GM18909 (cell line): ENCODE measurements at regions not wholly inside any gene's neighbourhood (a gene's known extent, or its start where the extent isn't known, plus 50 kb on each side); places are given as distances from the start of the nearest gene placed in this dataset.

Experiments
- ATAC-seq: cut with Tn5 transposase; IDR thresholded peaks from one replicate; pipeline ENCODE4 v1.9.1; 2021; ENCODE audit warnings: mild to moderate bottlenecking; ENCODE audit not compliant: unreplicated experiment, poor library complexity

GRCh38 chr6:22668307-22668706 is 98.9 kb downstream of the HDGFL1 start:
- no peak for ATAC-seq

- ATAC-seq = no peak
Measured at GRCh38 chr6:22668717-22669116, 99.4 kb downstream of the HDGFL1 start.

GRCh38 chr6:22670605-22671004 is 101.2 kb downstream of the HDGFL1 start:
- no peak for ATAC-seq

GRCh38 chr6:22673474-22673873 is 104.1 kb downstream of the HDGFL1 start:
- peak; percentile 54 for ATAC-seq

- ATAC-seq = no peak
Measured at GRCh38 chr6:22680950-22681349, 111.6 kb downstream of the HDGFL1 start.

GRCh38 chr6:22681761-22682160 is 112.4 kb downstream of the HDGFL1 start:
- no peak for ATAC-seq

GRCh38 chr6:22682979-22683378 is 113.6 kb downstream of the HDGFL1 start:
- no peak for ATAC-seq

GRCh38 chr6:22690446-22690845 is 121.1 kb downstream of the HDGFL1 start:
- no peak for ATAC-seq

GRCh38 chr6:22694092-22694724 is 124.8 kb downstream of the HDGFL1 start:
- no peak for ATAC-seq

- no peak for ATAC-seq
Measured at GRCh38 chr6:22696481-22696880, 127.1 kb downstream of the HDGFL1 start.

GRCh38 chr6:22697306-22697705 is 127.9 kb downstream of the HDGFL1 start:
- no peak for ATAC-seq

- no peak for ATAC-seq
Measured at GRCh38 chr6:22699151-22699550, 129.8 kb downstream of the HDGFL1 start.

- no peak for ATAC-seq
Measured at GRCh38 chr6:22706651-22707050, 137.3 kb downstream of the HDGFL1 start.

GRCh38 chr6:22708469-22708868 is 139.1 kb downstream of the HDGFL1 start:
- no peak for ATAC-seq

- ATAC-seq = no peak
Measured at GRCh38 chr6:22709803-22710202, 140.4 kb downstream of the HDGFL1 start.

- peak; percentile 73 for ATAC-seq
Measured at GRCh38 chr6:22716721-22717120, 147.4 kb downstream of the HDGFL1 start.

GRCh38 chr6:22717915-22718314 is 148.5 kb downstream of the HDGFL1 start:
- ATAC-seq = no peak

GRCh38 chr6:22722913-22723312 is 153.5 kb downstream of the HDGFL1 start:
- no peak for ATAC-seq

- ATAC-seq = no peak
Measured at GRCh38 chr6:22726966-22727365, 157.6 kb downstream of the HDGFL1 start.

- ATAC-seq = no peak
Measured at GRCh38 chr6:22727710-22728109, 158.3 kb downstream of the HDGFL1 start.

- ATAC-seq = no peak
Measured at GRCh38 chr6:22732176-22732970, 163.0 kb downstream of the HDGFL1 start.

- no peak for ATAC-seq
Measured at GRCh38 chr6:22736740-22737139, 167.4 kb downstream of the HDGFL1 start.
